Upper lobe of right lung (tissue), 1 donor: ENCODE measurements at regions not wholly inside any gene's neighbourhood (a gene's known extent, or its start where the extent isn't known, plus 50 kb on each side); places are given as distances from the start of the nearest gene placed in this dataset.

Experiments used
- ATAC-seq: fragments of 200-7000 bp; cut with Tn5 transposase; one replicate; pipeline ENCODE4 v1.9.1; 2020; ENCODE audit warnings: mild to moderate bottlenecking, moderate library complexity
- DNase-seq: peaks from one replicate; pipeline ENCODE4 v3.0.0-alpha.2; 2020
- H3K27ac ChIP-seq: fragments of 200-600 bp; one replicate; pipeline ENCODE4 v1.8.0; 2022
- H3K27me3 ChIP-seq: fragments of 200-600 bp; one replicate; pipeline ENCODE4 v1.8.0; 2022; ENCODE audit warnings: mild to moderate bottlenecking
- H3K36me3 ChIP-seq: fragments of 200-600 bp; one replicate; pipeline ENCODE4 v1.8.0; 2022
- H3K4me1 ChIP-seq: fragments of 200-600 bp; one replicate; pipeline ENCODE4 v1.8.0; 2022
- H3K4me3 ChIP-seq: fragments of 200-600 bp; one replicate; pipeline ENCODE4 v1.8.0; 2022; ENCODE audit warnings: mild to moderate bottlenecking
- H3K9me3 ChIP-seq: fragments of 200-600 bp; one replicate; pipeline ENCODE4 v1.8.0; 2022
- intact Hi-C: fragments of 100-400 bp; cut with DNase I; formaldehyde crosslinking; loops from one replicate; pipeline ENCODE4 v1.11.0; 2022
- TF ChIP-seq, protein P1 (sequence below): fragments of 200-600 bp; IDR thresholded peaks from one replicate; pipeline ENCODE4 v1.8.0; 2022; ENCODE audit warnings: antibody characterized with exemption
- donor health status: DM: no; HTN: yes; CAD: no; lungs with severe emphysema.

- Histone ChIP-seq H3K4me3 (no peak overlapping the region), H3K9me3 (no peaks in the 10 kb centered on the region), H3K27ac (no peak overlapping the region), H3K36me3 (no peaks in the 10 kb centered on the region), H3K4me1 (no peaks in the 10 kb centered on the region), H3K27me3 (no peaks in the 10 kb centered on the region)
- DNase-seq, result no peak
- TF ChIP-seq, protein P1, sequence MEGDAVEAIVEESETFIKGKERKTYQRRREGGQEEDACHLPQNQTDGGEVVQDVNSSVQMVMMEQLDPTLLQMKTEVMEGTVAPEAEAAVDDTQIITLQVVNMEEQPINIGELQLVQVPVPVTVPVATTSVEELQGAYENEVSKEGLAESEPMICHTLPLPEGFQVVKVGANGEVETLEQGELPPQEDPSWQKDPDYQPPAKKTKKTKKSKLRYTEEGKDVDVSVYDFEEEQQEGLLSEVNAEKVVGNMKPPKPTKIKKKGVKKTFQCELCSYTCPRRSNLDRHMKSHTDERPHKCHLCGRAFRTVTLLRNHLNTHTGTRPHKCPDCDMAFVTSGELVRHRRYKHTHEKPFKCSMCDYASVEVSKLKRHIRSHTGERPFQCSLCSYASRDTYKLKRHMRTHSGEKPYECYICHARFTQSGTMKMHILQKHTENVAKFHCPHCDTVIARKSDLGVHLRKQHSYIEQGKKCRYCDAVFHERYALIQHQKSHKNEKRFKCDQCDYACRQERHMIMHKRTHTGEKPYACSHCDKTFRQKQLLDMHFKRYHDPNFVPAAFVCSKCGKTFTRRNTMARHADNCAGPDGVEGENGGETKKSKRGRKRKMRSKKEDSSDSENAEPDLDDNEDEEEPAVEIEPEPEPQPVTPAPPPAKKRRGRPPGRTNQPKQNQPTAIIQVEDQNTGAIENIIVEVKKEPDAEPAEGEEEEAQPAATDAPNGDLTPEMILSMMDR, result no peak
- ATAC-seq, result no peak
- intact Hi-C loops, result no loop called here
These were observed 206.1 kb downstream of the RAMP3 start for GRCh38 chr7:45363669-45364068.

DNA sequence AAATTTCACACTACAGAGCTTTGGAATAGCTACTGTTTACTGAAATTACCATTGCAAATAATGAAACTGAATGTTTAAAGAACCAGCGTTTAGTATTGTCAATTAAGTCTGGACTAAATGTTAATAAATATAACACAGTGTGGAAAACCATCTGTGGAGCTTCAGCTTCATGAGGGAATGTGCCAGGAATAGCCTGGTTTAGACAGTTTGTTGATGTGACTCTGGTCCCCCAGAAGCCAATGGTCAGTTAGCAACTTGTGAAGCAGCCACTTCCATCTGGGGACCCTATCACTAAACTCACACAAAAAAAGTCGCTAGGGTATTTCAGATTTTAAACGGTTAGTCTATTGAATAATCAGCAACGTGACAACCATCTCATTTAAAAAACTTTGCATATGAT is 207.8 kb downstream of the RAMP3 start:
- Histone ChIP-seq H3K4me1 (no peaks in the 10 kb centered on the region), H3K4me3 (no peak overlapping the region), H3K36me3 (no peaks in the 10 kb centered on the region), H3K27me3 (no peaks in the 10 kb centered on the region), H3K9me3 (no peaks in the 10 kb centered on the region), H3K27ac (no peak overlapping the region)
- intact Hi-C loops, result no loop called here
- TF ChIP-seq, protein P1, result no peak
- ATAC-seq (no peak), DNase-seq (no peak)

DNA sequence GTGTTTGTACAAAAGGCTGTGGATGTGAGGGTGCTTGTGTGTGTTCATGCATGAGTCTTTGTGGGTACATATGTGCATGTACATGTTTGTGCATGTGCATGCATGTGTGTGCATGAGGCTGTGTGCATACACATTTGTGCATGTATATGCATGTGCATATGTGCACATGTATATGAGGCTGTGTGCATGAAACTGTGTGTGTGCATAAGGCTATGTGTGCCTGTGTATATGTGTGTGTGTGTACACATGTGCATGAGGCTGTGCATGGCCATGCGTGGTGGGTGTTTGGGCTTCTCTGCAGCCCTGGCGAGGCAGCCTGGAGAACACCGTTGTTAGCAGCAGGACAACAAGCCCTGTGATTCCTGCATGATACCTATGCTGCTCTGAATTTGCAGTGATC is 207.7 kb upstream of the ADCY1 start:
- TF ChIP-seq, protein P1, result no peak
- Histone ChIP-seq H3K4me3 (no peak overlapping the region), H3K27me3 (no peaks in the 10 kb centered on the region), H3K9me3 (no peaks in the 10 kb centered on the region), H3K36me3 (no peaks in the 10 kb centered on the region), H3K27ac (no peak overlapping the region), H3K4me1 (no peaks in the 10 kb centered on the region)
- DNase-seq (no peak), ATAC-seq (no peak)
- intact Hi-C loops, result no loop called here

GRCh38 chr7:45367026-45367425 is 207.1 kb upstream of the ADCY1 start:
- no peak overlapping the region for H3K27ac ChIP-seq
- no peaks in the 10 kb centered on the region for H3K4me1 ChIP-seq
- TF ChIP-seq, protein P1, result no peak
- intact Hi-C loops, result no loop called here
- no peak for ATAC-seq
- H3K36me3 ChIP-seq, result no peaks in the 10 kb centered on the region
- H3K27me3 ChIP-seq, result no peaks in the 10 kb centered on the region
- no peak overlapping the region for H3K4me3 ChIP-seq
- H3K9me3 ChIP-seq, result no peaks in the 10 kb centered on the region
- no peak for DNase-seq

- ATAC-seq, result no peak
These were observed 205.9 kb upstream of the ADCY1 start for GRCh38 chr7:45368129-45368807.

More at GRCh38 chr7:45368129-45368807, 205.9 kb upstream of the ADCY1 start:
- no peak overlapping the region for H3K27ac ChIP-seq
- no peak overlapping the region for H3K4me3 ChIP-seq
- no peak for DNase-seq
- H3K9me3 ChIP-seq, result no peaks in the 10 kb centered on the region
- intact Hi-C loops, result no loop called here
- TF ChIP-seq, protein P1, result no peak
- H3K36me3 ChIP-seq, result no peaks in the 10 kb centered on the region
- H3K27me3 ChIP-seq, result no peaks in the 10 kb centered on the region
- no peaks in the 10 kb centered on the region for H3K4me1 ChIP-seq
